ENCODE measurements at regions not wholly inside any gene's neighbourhood (a gene's known extent, or its start where the extent isn't known, plus 50 kb on each side); places are given as distances from the start of the nearest gene placed in this dataset.

- H3K4me1 ChIP-seq (ENCODE audit: insufficient read depth, poor library complexity, severe bottlenecking), result no peaks in the 10 kb centered on the region
- DNase-seq (ENCODE audit: low spot score) (no peak), ATAC-seq (ENCODE audit: low read depth) (no peak)
- no peak for TF ChIP-seq CTCF (IDR thresholded peaks at IDR 0.05; ENCODE audit: poor library complexity, severe bottlenecking)
- H3K27me3 ChIP-seq (ENCODE audit: insufficient read depth, poor library complexity, severe bottlenecking), result no peaks in the 10 kb centered on the region
- H3K9me3 ChIP-seq (ENCODE audit: severe bottlenecking), result no peaks in the 10 kb centered on the region
- no peak overlapping the region for H3K4me3 ChIP-seq (ENCODE audit: severe bottlenecking)
- H3K27ac ChIP-seq (ENCODE audit: poor library complexity, severe bottlenecking), result no peak overlapping the region
- no peaks in the 10 kb centered on the region for H3K36me3 ChIP-seq (ENCODE audit: low read depth)
Observed at GRCh38 chr3:72299321-72299802, 514.4 kb upstream of the PROK2 start.

- H3K4me3 ChIP-seq (ENCODE audit: severe bottlenecking), result no peak overlapping the region
- DNase-seq (ENCODE audit: low spot score), result no peak
- no peak for ATAC-seq (ENCODE audit: low read depth)
- no peaks in the 10 kb centered on the region for H3K4me1 ChIP-seq (ENCODE audit: insufficient read depth, poor library complexity, severe bottlenecking)
- no peak overlapping the region for H3K27ac ChIP-seq (ENCODE audit: poor library complexity, severe bottlenecking)
- no peaks in the 10 kb centered on the region for H3K9me3 ChIP-seq (ENCODE audit: severe bottlenecking)
- no peaks in the 10 kb centered on the region for H3K27me3 ChIP-seq (ENCODE audit: insufficient read depth, poor library complexity, severe bottlenecking)
- no peak for TF ChIP-seq CTCF (IDR thresholded peaks at IDR 0.05; ENCODE audit: poor library complexity, severe bottlenecking)
- H3K36me3 ChIP-seq (ENCODE audit: low read depth), result no peaks in the 10 kb centered on the region
Observed at GRCh38 chr3:72298201-72299152, 513.5 kb upstream of the PROK2 start.

- H3K9me3 ChIP-seq (ENCODE audit: severe bottlenecking), result no peaks in the 10 kb centered on the region
- no peak for TF ChIP-seq CTCF (IDR thresholded peaks at IDR 0.05; ENCODE audit: poor library complexity, severe bottlenecking)
- no peaks in the 10 kb centered on the region for H3K36me3 ChIP-seq (ENCODE audit: low read depth)
- H3K27me3 ChIP-seq (ENCODE audit: insufficient read depth, poor library complexity, severe bottlenecking), result no peaks in the 10 kb centered on the region
- DNase-seq (ENCODE audit: low spot score), result no peak
- H3K4me3 ChIP-seq (ENCODE audit: severe bottlenecking), result no peak overlapping the region
- H3K4me1 ChIP-seq (ENCODE audit: insufficient read depth, poor library complexity, severe bottlenecking), result no peaks in the 10 kb centered on the region
- H3K27ac ChIP-seq (ENCODE audit: poor library complexity, severe bottlenecking), result no peak overlapping the region
- ATAC-seq (ENCODE audit: low read depth), result no peak
Observed at GRCh38 chr3:72297481-72297880, 512.5 kb upstream of the PROK2 start.

GRCh38 chr3:72296477-72297111, 511.6 kb upstream of the PROK2 start:
- DNase-seq (ENCODE audit: low spot score) (no peak), ATAC-seq (ENCODE audit: low read depth) (no peak)
- H3K27me3 ChIP-seq (ENCODE audit: insufficient read depth, poor library complexity, severe bottlenecking), result no peaks in the 10 kb centered on the region
- TF ChIP-seq CTCF (IDR thresholded peaks at IDR 0.05; ENCODE audit: poor library complexity, severe bottlenecking), result no peak
- H3K4me1 ChIP-seq (ENCODE audit: insufficient read depth, poor library complexity, severe bottlenecking), result no peaks in the 10 kb centered on the region
- no peak overlapping the region for H3K27ac ChIP-seq (ENCODE audit: poor library complexity, severe bottlenecking)
- no peaks in the 10 kb centered on the region for H3K36me3 ChIP-seq (ENCODE audit: low read depth)
- H3K9me3 ChIP-seq (ENCODE audit: severe bottlenecking), result no peaks in the 10 kb centered on the region
- H3K4me3 ChIP-seq (ENCODE audit: severe bottlenecking), result no peak overlapping the region
